Transverse colon (tissue), 3 donors: ENCODE measurements at regions not wholly inside any gene's neighbourhood (a gene's known extent, or its start where the extent isn't known, plus 50 kb on each side); places are given as distances from the start of the nearest gene placed in this dataset.

Source experiments
- EP300 ChIP-seq: sonication (generic); formaldehyde crosslinking; IDR thresholded peaks from one replicate; pipeline ENCODE4 v1.6.1; 2017; ENCODE audit warnings: antibody characterized with exemption, low read depth
- TF ChIP-seq, protein P1 (sequence below), 5 experiments: fragments of 200-600 bp in 3 of 5; fragments of 450-650 bp in 2 of 5; sonication (generic) in 3 of 5; IDR thresholded peaks; 1 replicate in 2 of 5; 2 replicates in 3 of 5; pipeline ENCODE4 v1.5.1; 2016 to 2017; ENCODE audit warnings: antibody characterized with exemption in 5 of 5, inconsistent platforms in 3 of 5, mild to moderate bottlenecking in 2 of 5, moderate library complexity in 1 of 5

DNA sequence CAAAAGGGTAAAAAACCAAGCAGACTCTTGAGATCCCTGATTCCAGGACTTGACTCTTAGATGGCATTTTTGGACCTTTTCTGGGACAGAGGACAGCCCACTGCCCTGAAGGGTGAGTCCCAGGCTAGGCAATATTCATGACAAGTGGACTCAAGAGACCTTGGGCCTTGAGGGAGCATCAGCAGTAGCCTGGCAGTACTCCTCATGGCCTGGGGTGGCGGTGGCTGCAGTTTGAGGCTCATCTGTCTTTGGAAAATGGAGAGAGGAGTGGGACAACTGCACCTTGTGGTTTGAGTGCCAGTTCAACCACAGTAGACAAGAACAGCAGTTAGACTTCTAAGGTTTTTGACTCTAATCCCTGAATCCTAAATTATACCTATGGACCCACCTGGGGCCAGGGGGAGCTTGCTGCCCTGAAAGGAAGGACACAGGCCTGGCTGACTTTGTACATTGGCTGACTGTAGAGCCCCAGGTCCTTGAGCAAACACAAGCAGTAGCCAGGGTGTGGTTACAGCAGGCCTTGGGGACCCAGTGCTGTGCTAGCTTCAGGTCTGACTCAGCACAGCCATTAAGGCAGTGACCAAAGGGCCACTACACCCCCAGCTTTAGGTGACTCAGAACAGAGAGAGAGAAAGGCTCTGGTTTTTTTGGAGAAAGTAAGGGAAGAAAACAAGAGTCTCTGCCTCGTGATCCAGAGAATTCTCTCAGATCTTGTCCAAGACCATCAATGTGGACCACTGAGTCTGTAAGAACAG, 1023.2 kb downstream of the KCNT2 start:
- TF ChIP-seq, protein P1, sequence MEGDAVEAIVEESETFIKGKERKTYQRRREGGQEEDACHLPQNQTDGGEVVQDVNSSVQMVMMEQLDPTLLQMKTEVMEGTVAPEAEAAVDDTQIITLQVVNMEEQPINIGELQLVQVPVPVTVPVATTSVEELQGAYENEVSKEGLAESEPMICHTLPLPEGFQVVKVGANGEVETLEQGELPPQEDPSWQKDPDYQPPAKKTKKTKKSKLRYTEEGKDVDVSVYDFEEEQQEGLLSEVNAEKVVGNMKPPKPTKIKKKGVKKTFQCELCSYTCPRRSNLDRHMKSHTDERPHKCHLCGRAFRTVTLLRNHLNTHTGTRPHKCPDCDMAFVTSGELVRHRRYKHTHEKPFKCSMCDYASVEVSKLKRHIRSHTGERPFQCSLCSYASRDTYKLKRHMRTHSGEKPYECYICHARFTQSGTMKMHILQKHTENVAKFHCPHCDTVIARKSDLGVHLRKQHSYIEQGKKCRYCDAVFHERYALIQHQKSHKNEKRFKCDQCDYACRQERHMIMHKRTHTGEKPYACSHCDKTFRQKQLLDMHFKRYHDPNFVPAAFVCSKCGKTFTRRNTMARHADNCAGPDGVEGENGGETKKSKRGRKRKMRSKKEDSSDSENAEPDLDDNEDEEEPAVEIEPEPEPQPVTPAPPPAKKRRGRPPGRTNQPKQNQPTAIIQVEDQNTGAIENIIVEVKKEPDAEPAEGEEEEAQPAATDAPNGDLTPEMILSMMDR (IDR thresholded peaks at IDR 0.05): no peak
- no peak for TF ChIP-seq EP300
